B cell (primary cell): ENCODE measurements at regions not wholly inside any gene's neighbourhood (a gene's known extent, or its start where the extent isn't known, plus 50 kb on each side); places are given as distances from the start of the nearest gene placed in this dataset.

ENCODE experiments used
- ATAC-seq: fragments of 200-7000 bp; cut with Tn5 transposase; one replicate; pipeline ENCODE4 v1.10.0; 2021; ENCODE audit warnings: low read depth, mild to moderate bottlenecking, moderate number of reproducible peaks, moderate library complexity
- CTCF ChIA-PET: fragments of 350-600 bp; sonication (Branson Sonifier 250); formaldehyde crosslinking; loops from one replicate; lab custom pipeline; 2021; ENCODE audit warnings: antibody characterized with exemption, inconsistent platforms; lab: Charles Lee
- POLR2A ChIA-PET: fragments of 350-600 bp; sonication (Branson Sonifier 250); formaldehyde crosslinking; loops from one replicate; lab custom pipeline; 2021; ENCODE audit warnings: antibody characterized with exemption; lab: Charles Lee
- DNase-seq: peaks from one replicate; pipeline ENCODE4 v3.0.0; 2013
- H2AFZ ChIP-seq: 2 replicates; pipeline ENCODE4 v1.6.1; 2012; ENCODE audit warnings: mild to moderate bottlenecking, low read depth, low read length; ENCODE audit not compliant: insufficient read depth, poor library complexity, severe bottlenecking
- H3K27ac ChIP-seq, 2 donors: 1 replicate in 1 of 2; 2 replicates in 1 of 2; pipeline ENCODE4 v1.5.1; 2012 to 2013; ENCODE audit warnings: low read length in 2 of 2, mild to moderate bottlenecking in 2 of 2, moderate library complexity in 1 of 2
- H3K27me3 ChIP-seq, 4 experiments: fragments of 200-600 bp in 1 of 4; sonication (generic) in 1 of 4; replicated peaks in 1 of 4; 1 replicate in 2 of 4; 2 replicates in 2 of 4; pipeline versions ENCODE4 v1.6.1 to v1.7.0; 2013 to 2016; ENCODE audit warnings: low read length in 3 of 4, mild to moderate bottlenecking in 2 of 4, mixed read lengths in 1 of 4, moderate library complexity in 1 of 4; ENCODE audit not compliant: insufficient read depth in 4 of 4, control insufficient read depth in 3 of 4; ENCODE audit errors: control extremely low read depth in 1 of 4
- H3K36me3 ChIP-seq, 2 experiments: replicated peaks in 1 of 2; 1 replicate in 1 of 2; 2 replicates in 1 of 2; pipeline versions ENCODE4 v1.6.1 to v1.7.1; 2013; ENCODE audit warnings: low read length in 1 of 2; ENCODE audit not compliant: insufficient read depth in 2 of 2, control insufficient read depth in 1 of 2; ENCODE audit errors: control extremely low read depth in 1 of 2, extremely low read depth in 1 of 2
- H3K4me1 ChIP-seq, 2 donors: fragments of 200-600 bp in 1 of 2; sonication (generic) in 1 of 2; 1 replicate in 1 of 2; 2 replicates in 1 of 2; pipeline versions ENCODE4 v1.5.1 to v1.6.1; 2013 to 2017; ENCODE audit warnings: low read length in 2 of 2; ENCODE audit not compliant: control insufficient read depth in 2 of 2, insufficient read depth in 2 of 2
- H3K4me2 ChIP-seq: replicated peaks from 2 replicates; pipeline ENCODE3; 2012; ENCODE audit warnings: mild to moderate bottlenecking, low read depth, low read length; ENCODE audit not compliant: poor library complexity, severe bottlenecking
- H3K4me3 ChIP-seq, 5 experiments: fragments of 200-600 bp in 1 of 5; sonication (generic) in 1 of 5; 1 replicate in 3 of 5; 2 replicates in 2 of 5; pipeline versions ENCODE4 v1.5.1 to v1.7.0; 2011 to 2016; ENCODE audit warnings: low read length in 4 of 5, mild to moderate bottlenecking in 4 of 5, low read depth in 2 of 5, control low read depth in 1 of 5, moderate library complexity in 1 of 5; ENCODE audit not compliant: insufficient read depth in 1 of 5; ENCODE audit errors: control extremely low read depth in 1 of 5, extremely low read depth in 1 of 5
- H3K79me2 ChIP-seq: fragments of 200-600 bp; sonication (generic); one replicate; pipeline ENCODE4 v1.6.0; 2016; ENCODE audit warnings: low read length; ENCODE audit not compliant: control insufficient read depth, insufficient read depth
- H3K9ac ChIP-seq: fragments of 200-600 bp; sonication (generic); 2 replicates; pipeline ENCODE4 v1.6.1; 2017; ENCODE audit warnings: mild to moderate bottlenecking, low read length, moderate library complexity
- H3K9me3 ChIP-seq, 3 donors: one replicate each; pipeline versions ENCODE4 v1.6.1 to v1.7.1; 2013; ENCODE audit warnings: low read length in 2 of 3; ENCODE audit not compliant: control insufficient read depth in 2 of 3, insufficient read depth in 1 of 3; ENCODE audit errors: control extremely low read depth in 1 of 3
- H4K20me1 ChIP-seq: 2 replicates; pipeline ENCODE4 v1.6.0; 2012; ENCODE audit warnings: mild to moderate bottlenecking, low read length; ENCODE audit not compliant: insufficient read depth, control insufficient read depth, poor library complexity, severe bottlenecking
- H3K27ac Mint-ChIP-seq: one replicate; pipeline ENCODE4 v1.8.0; 2021; ENCODE audit warnings: mixed read lengths
- H3K27me3 Mint-ChIP-seq: one replicate; pipeline ENCODE4 v1.8.0; 2021; ENCODE audit warnings: mixed read lengths
- H3K4me1 Mint-ChIP-seq: one replicate; pipeline ENCODE4 v1.8.0; 2021; ENCODE audit warnings: mixed read lengths
- H3K4me3 Mint-ChIP-seq: one replicate; pipeline ENCODE4 v1.8.0; 2021; ENCODE audit warnings: mixed read lengths
- H3K9me3 Mint-ChIP-seq: one replicate; pipeline ENCODE4 v1.8.0; 2022; ENCODE audit warnings: mixed read lengths; ENCODE audit not compliant: insufficient read depth
- CTCF ChIP-seq: fragments of 200-600 bp; IDR thresholded peaks from one replicate; pipeline ENCODE4 v1.8.0; 2022; ENCODE audit warnings: antibody characterized with exemption, mild to moderate bottlenecking
- EZH2 ChIP-seq: IDR thresholded peaks from 2 replicates; pipeline ENCODE4 v1.6.1; 2012; ENCODE audit warnings: borderline replicate concordance, low read depth, mild to moderate bottlenecking, moderate library complexity, low read length; ENCODE audit not compliant: insufficient read depth, poor library complexity, severe bottlenecking
- WGBS: methylation state at CpG from one replicate; pipeline ENCODE4 v1.1.5; 2013; ENCODE audit warnings: missing lambda C conversion rate; ENCODE audit not compliant: insufficient coverage; 5-methylcytosine and 5-hydroxymethylcytosine counted together
- intact Hi-C: fragments of 100-400 bp; cut with micrococcal nuclease; formaldehyde crosslinking; loops from one replicate; pipeline ENCODE4 v1.10.0; 2022

- H3K27me3 Mint-ChIP-seq, result no peaks in the 10 kb centered on the region
- 93% methylated on average over 21 of the region's 32 CpGs for WGBS
- H4K20me1 ChIP-seq, result no peaks in the 10 kb centered on the region
- no peak overlapping the region for H3K4me3 Mint-ChIP-seq
- CTCF ChIA-PET, result no interaction called here
- H3K79me2 ChIP-seq, result no peaks in the 10 kb centered on the region
- peaks cover 0 to 8% (median 0%) of the 10 kb centered on the region in 3 donors for H3K9me3 ChIP-seq
- H3K4me1 Mint-ChIP-seq, result no peaks in the 10 kb centered on the region
- no peak for ATAC-seq
- peaks cover 2% of the 10 kb centered on the region for H3K9me3 Mint-ChIP-seq
- no peak overlapping the region for H3K4me3 ChIP-seq
- no peaks in the 10 kb centered on the region for H3K36me3 ChIP-seq
- no peak overlapping the region for H3K27ac ChIP-seq
- POLR2A ChIA-PET, result no interaction called here
- intact Hi-C loops, result no loop called here
- H3K27ac Mint-ChIP-seq, result no peak overlapping the region
- no peak for DNase-seq
- H3K4me1 ChIP-seq, result no peaks in the 10 kb centered on the region
- no peak overlapping the region for H3K4me2 ChIP-seq
- TF ChIP-seq EZH2, result no peak
- H2AFZ ChIP-seq, result no peak overlapping the region
- H3K27me3 ChIP-seq, result no peaks in the 10 kb centered on the region
- no peak overlapping the region for H3K9ac ChIP-seq
Observed at GRCh38 chr5:37951946-37952721, 112.3 kb upstream of the GDNF start.

GRCh38 chr5:37950436-37950835, 110.6 kb upstream of the GDNF start:
- H3K4me3 Mint-ChIP-seq, result no peak overlapping the region
- TF ChIP-seq CTCF (no peak), EZH2 (no peak)
- H3K9me3 Mint-ChIP-seq, result peaks cover 2% of the 10 kb centered on the region
- CTCF ChIA-PET, result no interaction called here
- Histone ChIP-seq H2AFZ (no peak overlapping the region), H3K27me3 (no peaks in the 10 kb centered on the region), H3K36me3 (no peaks in the 10 kb centered on the region), H4K20me1 (no peaks in the 10 kb centered on the region), H3K4me3 (no peak overlapping the region), H3K79me2 (no peaks in the 10 kb centered on the region), H3K4me1 (no peaks in the 10 kb centered on the region), H3K4me2 (no peak overlapping the region), H3K9ac (no peak overlapping the region), H3K27ac (no peak overlapping the region), H3K9me3 (peaks cover 0 to 8% (median 0%) of the 10 kb centered on the region in 3 donors)
- POLR2A ChIA-PET, result no interaction called here
- H3K4me1 Mint-ChIP-seq, result no peaks in the 10 kb centered on the region
- no CpG with 5 or more reads among the region's 1 CpG for WGBS
- intact Hi-C loops, result no loop called here
- no peaks in the 10 kb centered on the region for H3K27me3 Mint-ChIP-seq
- no peak overlapping the region for H3K27ac Mint-ChIP-seq
- no peak for ATAC-seq
- no peak for DNase-seq
